ENCODE measurements at regions not wholly inside any gene's neighbourhood (a gene's known extent, or its start where the extent isn't known, plus 50 kb on each side); places are given as distances from the start of the nearest gene placed in this dataset.

- TF ChIP-seq, protein P1, sequence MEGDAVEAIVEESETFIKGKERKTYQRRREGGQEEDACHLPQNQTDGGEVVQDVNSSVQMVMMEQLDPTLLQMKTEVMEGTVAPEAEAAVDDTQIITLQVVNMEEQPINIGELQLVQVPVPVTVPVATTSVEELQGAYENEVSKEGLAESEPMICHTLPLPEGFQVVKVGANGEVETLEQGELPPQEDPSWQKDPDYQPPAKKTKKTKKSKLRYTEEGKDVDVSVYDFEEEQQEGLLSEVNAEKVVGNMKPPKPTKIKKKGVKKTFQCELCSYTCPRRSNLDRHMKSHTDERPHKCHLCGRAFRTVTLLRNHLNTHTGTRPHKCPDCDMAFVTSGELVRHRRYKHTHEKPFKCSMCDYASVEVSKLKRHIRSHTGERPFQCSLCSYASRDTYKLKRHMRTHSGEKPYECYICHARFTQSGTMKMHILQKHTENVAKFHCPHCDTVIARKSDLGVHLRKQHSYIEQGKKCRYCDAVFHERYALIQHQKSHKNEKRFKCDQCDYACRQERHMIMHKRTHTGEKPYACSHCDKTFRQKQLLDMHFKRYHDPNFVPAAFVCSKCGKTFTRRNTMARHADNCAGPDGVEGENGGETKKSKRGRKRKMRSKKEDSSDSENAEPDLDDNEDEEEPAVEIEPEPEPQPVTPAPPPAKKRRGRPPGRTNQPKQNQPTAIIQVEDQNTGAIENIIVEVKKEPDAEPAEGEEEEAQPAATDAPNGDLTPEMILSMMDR (IDR thresholded peaks at IDR 0.05; ENCODE audit: control extremely low read depth in 1 of 3, insufficient read depth in 1 of 3, low read depth in 1 of 3, low read length in 3 of 3) = no peak
- TF ChIP-seq MAFK (IDR thresholded peaks at IDR 0.05; ENCODE audit: low read depth, low read length) = no peak
- TF ChIP-seq POLR2A (IDR thresholded peaks at IDR 0.05; ENCODE audit: control extremely low read depth in 1 of 2, low read depth in 2 of 2, low read length in 2 of 2) = no peak
- no peak for TF ChIP-seq FOSL1 (IDR thresholded peaks at IDR 0.05; ENCODE audit: insufficient read depth, low read depth, low read length)
- TF ChIP-seq, protein P2, sequence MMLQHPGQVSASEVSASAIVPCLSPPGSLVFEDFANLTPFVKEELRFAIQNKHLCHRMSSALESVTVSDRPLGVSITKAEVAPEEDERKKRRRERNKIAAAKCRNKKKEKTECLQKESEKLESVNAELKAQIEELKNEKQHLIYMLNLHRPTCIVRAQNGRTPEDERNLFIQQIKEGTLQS (IDR thresholded peaks at IDR 0.05; ENCODE audit: insufficient read depth, low read depth, low read length) = no peak
- TF ChIP-seq SP1 (IDR thresholded peaks at IDR 0.05; ENCODE audit: low read depth, low read length) = no peak
- TF ChIP-seq ZNF274 (IDR thresholded peaks at IDR 0.05; ENCODE audit: borderline replicate concordance, extremely low read depth, low read length) = no peak
Observed at GRCh38 chr5:147986134-147986757, 77.5 kb upstream of the SPINK5 start.

All from H1 (cell line).